Osteocyte (in vitro differentiated cells): ENCODE measurements at regions not wholly inside any gene's neighbourhood (a gene's known extent, or its start where the extent isn't known, plus 50 kb on each side); places are given as distances from the start of the nearest gene placed in this dataset.

ENCODE experiments used
- DNase-seq: peaks from one replicate; pipeline ENCODE4 v3.0.0; 2021; ENCODE audit warnings: mixed read lengths; ENCODE audit not compliant: unreplicated experiment; ENCODE audit errors: extremely low spot score
- H3K27ac Mint-ChIP-seq: one replicate; pipeline ENCODE4 v1.8.0; 2021; ENCODE audit warnings: mild to moderate bottlenecking, mixed read lengths; ENCODE audit not compliant: unreplicated experiment
- H3K27me3 Mint-ChIP-seq: one replicate; pipeline ENCODE4 v1.8.0; 2021; ENCODE audit warnings: mixed read lengths; ENCODE audit not compliant: unreplicated experiment
- H3K36me3 Mint-ChIP-seq: one replicate; pipeline ENCODE4 v1.8.0; 2021; ENCODE audit warnings: mixed read lengths; ENCODE audit not compliant: unreplicated experiment
- H3K4me1 Mint-ChIP-seq: one replicate; pipeline ENCODE4 v1.8.0; 2021; ENCODE audit warnings: mixed read lengths; ENCODE audit not compliant: unreplicated experiment
- H3K4me3 Mint-ChIP-seq: one replicate; pipeline ENCODE4 v1.8.0; 2021; ENCODE audit warnings: mild to moderate bottlenecking, moderate library complexity, mixed read lengths; ENCODE audit not compliant: unreplicated experiment
- H3K9me3 Mint-ChIP-seq: one replicate; pipeline ENCODE4 v1.8.0; 2021; ENCODE audit warnings: mixed read lengths; ENCODE audit not compliant: unreplicated experiment
- TF ChIP-seq, protein P1 (sequence below): fragments of 200-600 bp; sonication (generic); IDR thresholded peaks from 2 replicates; pipeline ENCODE4 v1.5.0; 2021; ENCODE audit warnings: antibody characterized with exemption, mild to moderate bottlenecking, moderate library complexity

DNA sequence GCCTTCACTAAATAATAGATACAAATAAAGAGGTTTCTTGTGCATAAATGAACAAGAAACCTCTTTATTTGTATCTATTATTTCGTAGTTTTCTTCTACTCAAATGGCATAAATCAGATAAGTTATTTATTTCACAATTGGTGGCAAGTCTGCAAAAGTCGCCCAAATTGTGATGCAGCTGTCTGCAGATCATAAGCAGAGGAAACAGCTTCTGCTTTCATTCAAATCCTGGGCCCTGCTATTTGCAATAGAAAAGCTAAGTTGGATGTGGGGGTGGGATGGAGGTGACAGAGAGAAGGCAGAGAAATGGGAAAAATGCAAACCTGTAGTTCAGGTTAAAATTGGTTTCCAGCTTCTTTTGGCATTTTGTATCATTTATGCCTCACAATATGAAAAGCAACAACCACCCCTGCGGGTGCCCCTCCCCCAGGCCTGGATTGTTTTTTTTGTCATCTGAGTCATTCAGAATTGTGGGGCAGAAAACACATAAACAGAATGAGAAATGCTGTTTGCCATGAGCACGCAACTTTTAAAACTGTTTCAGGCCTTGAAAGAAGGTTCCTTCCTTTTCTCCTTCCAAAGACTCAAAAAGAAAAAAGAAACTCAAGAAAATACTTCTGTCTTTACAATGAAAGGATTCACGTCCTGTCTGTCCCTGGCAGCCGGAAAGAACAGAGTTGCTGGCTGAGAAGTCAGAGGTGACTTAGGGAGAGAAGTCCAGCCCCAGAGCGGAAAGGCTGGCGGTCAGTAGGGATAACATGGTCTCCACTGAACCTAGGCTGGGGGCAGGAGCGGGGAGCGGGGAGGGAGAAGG lies 132.9 kb downstream of the BAMBI start:
- peak overlapping the region; percentile 20 for H3K4me3 Mint-ChIP-seq
- peak overlapping the region; percentile 83 for H3K27ac Mint-ChIP-seq

DNA sequence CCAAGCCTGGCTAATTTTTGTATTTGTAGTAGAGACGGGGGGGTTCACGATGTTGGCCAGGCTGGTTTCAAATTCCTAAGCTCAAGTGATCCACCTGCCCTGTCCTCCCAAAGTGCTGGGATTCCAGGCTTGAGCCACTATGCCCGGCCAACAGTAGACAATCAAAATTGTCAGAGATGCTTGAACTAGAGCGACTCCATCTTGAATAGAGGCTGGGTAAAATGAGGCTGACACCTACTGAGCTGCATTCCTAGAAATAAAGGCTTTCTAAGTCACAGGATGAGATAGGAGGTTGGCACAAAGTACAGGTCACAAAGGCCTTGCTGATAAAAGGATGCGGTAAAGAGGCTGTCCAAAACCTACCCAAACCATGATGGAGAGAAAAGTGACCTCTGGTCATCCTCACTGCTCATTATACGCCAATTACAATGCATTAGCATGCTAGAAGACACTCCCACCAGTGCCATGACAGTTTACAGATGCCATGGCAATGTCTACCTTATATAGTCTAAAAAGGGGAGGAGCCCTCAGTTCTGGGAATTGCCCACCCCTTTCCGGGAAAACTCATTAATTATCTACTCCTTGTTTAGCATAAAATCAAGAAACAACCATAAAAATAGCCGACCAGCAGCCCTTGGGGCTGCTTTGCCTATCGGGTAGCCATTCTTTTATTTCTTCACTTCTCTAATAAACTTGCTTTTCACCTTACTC lies 134.5 kb downstream of the BAMBI start:
- peak; percentile 23 for DNase-seq
- Mint-ChIP-seq H3K4me1 (peaks cover 14% of the 10 kb centered on the region), H3K27ac (no peak overlapping the region), H3K4me3 (no peak overlapping the region), H3K27me3 (peaks cover 9% of the 10 kb centered on the region), H3K36me3 (no peaks in the 10 kb centered on the region), H3K9me3 (no peaks in the 10 kb centered on the region)
- TF ChIP-seq, protein P1, sequence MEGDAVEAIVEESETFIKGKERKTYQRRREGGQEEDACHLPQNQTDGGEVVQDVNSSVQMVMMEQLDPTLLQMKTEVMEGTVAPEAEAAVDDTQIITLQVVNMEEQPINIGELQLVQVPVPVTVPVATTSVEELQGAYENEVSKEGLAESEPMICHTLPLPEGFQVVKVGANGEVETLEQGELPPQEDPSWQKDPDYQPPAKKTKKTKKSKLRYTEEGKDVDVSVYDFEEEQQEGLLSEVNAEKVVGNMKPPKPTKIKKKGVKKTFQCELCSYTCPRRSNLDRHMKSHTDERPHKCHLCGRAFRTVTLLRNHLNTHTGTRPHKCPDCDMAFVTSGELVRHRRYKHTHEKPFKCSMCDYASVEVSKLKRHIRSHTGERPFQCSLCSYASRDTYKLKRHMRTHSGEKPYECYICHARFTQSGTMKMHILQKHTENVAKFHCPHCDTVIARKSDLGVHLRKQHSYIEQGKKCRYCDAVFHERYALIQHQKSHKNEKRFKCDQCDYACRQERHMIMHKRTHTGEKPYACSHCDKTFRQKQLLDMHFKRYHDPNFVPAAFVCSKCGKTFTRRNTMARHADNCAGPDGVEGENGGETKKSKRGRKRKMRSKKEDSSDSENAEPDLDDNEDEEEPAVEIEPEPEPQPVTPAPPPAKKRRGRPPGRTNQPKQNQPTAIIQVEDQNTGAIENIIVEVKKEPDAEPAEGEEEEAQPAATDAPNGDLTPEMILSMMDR = no peak

More for the DNA sequence above, 132.9 kb downstream of the BAMBI start:
- TF ChIP-seq, protein P1 = no peak
- peaks cover 18% of the 10 kb centered on the region for H3K4me1 Mint-ChIP-seq
- DNase-seq = peak; percentile 62
- no peaks in the 10 kb centered on the region for H3K9me3 Mint-ChIP-seq
- H3K27me3 Mint-ChIP-seq = peaks cover 9% of the 10 kb centered on the region
- H3K36me3 Mint-ChIP-seq = no peaks in the 10 kb centered on the region

DNA sequence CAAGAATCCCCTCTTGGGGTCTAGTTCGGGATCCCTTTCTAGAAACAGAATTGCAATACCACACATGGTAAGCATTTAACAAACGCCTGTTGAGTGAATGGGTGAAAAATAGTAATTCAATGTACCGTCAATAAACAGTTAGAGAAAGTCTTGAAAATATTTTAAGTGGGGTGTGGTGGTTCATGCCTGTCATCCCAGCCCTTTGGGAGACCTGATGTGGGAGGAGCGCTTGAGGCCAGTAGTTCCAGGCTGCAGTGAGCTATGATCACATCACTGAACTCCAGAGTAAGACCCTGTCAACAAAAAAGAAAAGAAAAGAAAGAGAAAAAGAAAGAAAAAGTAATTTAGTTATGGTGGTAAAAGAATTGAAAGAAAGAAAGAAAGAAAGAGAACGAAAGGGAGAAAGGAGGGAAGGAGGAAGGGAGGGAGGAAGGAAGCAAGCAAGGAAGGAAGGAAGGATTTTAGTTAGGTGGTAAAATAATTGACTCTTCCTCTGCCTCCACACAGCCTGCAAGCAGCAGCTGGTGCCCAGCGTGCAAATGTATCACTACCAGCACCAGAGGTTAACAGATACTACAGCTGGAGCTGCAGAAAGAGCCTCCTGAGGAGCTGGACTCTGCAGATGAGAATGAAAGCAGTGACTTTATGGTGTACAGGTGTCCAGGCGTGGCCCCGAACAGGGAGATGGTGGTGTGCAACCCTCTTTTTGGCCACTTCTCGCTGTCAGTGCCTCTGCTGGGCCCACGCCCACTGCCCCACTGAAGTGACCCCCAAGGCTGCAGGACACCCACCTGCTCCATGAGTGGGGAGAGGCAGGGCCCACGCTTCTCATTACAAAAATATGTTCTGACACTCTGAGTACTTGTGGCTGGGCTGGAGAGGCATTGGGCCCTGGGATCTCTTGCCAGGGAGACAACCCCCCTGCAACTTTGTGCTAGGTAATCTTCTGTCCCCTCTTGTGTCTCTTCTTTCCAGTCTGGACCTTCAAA lies 135.4 kb downstream of the BAMBI start:
- Mint-ChIP-seq H3K27me3 (peaks cover 9% of the 10 kb centered on the region), H3K4me3 (no peak overlapping the region), H3K36me3 (no peaks in the 10 kb centered on the region), H3K9me3 (no peaks in the 10 kb centered on the region), H3K4me1 (peaks cover 11% of the 10 kb centered on the region), H3K27ac (no peak overlapping the region)
- TF ChIP-seq, protein P1 = no peak
- peak; percentile 62 for DNase-seq

DNA sequence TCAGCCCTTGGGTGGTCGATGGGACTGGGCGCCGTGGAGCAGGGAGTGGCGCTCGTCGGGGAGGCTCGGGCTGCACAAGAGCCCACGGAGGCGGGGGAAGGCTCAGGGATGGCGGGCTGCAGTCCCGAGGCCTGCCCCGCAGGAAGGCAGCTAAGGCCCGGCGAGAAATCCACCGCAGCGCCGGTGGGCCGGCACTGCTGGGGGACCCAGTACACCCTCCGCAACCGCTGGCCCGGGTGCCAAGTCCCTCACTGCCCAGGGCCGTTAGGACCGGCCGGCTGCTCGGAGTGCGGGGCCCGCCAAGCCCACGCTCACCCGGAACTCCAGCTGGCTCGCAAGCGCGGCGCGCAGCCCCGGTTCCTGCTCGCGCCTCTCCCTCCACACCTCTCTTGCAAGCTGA lies 138.4 kb downstream of the BAMBI start:
- Mint-ChIP-seq H3K36me3 (no peaks in the 10 kb centered on the region), H3K27me3 (no peaks in the 10 kb centered on the region), H3K9me3 (no peaks in the 10 kb centered on the region), H3K4me3 (no peak overlapping the region), H3K4me1 (peaks cover 4% of the 10 kb centered on the region), H3K27ac (no peak overlapping the region)
- TF ChIP-seq, protein P1 = no peak
- DNase-seq = peak; percentile 56
